Psoas muscle (tissue), 7 donors: ENCODE measurements at regions not wholly inside any gene's neighbourhood (a gene's known extent, or its start where the extent isn't known, plus 50 kb on each side); places are given as distances from the start of the nearest gene placed in this dataset.

Experiments used
- ATAC-seq, 4 donors: fragments of 200-7000 bp; cut with Tn5 transposase; one replicate each; pipeline ENCODE4 v1.9.1; 2020; ENCODE audit warnings: moderate library complexity in 3 of 4, mild to moderate bottlenecking in 2 of 4
- DNase-seq, 2 donors: peaks; one replicate each; pipeline ENCODE4 v3.0.0-alpha.2; 2020
- H3K27ac ChIP-seq: fragments of 200-600 bp; one replicate; pipeline ENCODE4 v1.8.0; 2022
- H3K27me3 ChIP-seq, 3 donors: fragments of 200-600 bp in 1 of 3; one replicate each; pipeline versions ENCODE4 v1.6.1 to v1.8.0; 2013 to 2022; ENCODE audit warnings: low read length in 2 of 3, mild to moderate bottlenecking in 2 of 3, moderate library complexity in 1 of 3; ENCODE audit not compliant: insufficient read depth in 3 of 3
- H3K36me3 ChIP-seq, 2 donors: fragments of 200-600 bp in 1 of 2; one replicate each; pipeline versions ENCODE4 v1.6.1 to v1.8.0; 2013 to 2022; ENCODE audit warnings: low read depth in 1 of 2, mild to moderate bottlenecking in 1 of 2, moderate library complexity in 1 of 2; ENCODE audit not compliant: insufficient read depth in 1 of 2
- H3K4me1 ChIP-seq: fragments of 200-600 bp; one replicate; pipeline ENCODE4 v1.8.0; 2022
- H3K4me3 ChIP-seq: fragments of 200-600 bp; one replicate; pipeline ENCODE4 v1.8.0; 2022; ENCODE audit warnings: mild to moderate bottlenecking
- H3K9me3 ChIP-seq: fragments of 200-600 bp; one replicate; pipeline ENCODE4 v1.8.0; 2022
- CTCF ChIP-seq: fragments of 200-600 bp; IDR thresholded peaks from one replicate; pipeline ENCODE4 v1.8.0; 2022; ENCODE audit warnings: antibody characterized with exemption
- WGBS, 3 donors: extraction: QIAGEN DNeasy Blood & Tissue Kit; methylation state at CpG; one replicate each; pipeline versions ENCODE4 v1.1.6 to v1.1.7; 2013; 5-methylcytosine and 5-hydroxymethylcytosine counted together
- intact Hi-C, 2 donors: fragments of 100-400 bp; cut with DNase I; formaldehyde crosslinking; loops; one replicate each; pipeline versions ENCODE4 v1.11.0 to v1.14.2; 2022
- donor health status: healthy with polysubstance abuse.
- donor health status: DM: no; HTN: no; CAD: no; lungs with moderate emphysema.
- donor health status: Bipolar disorder and iron deficiency.
- donor health status: healthy.
- donor health status: DM: yes; HTN: yes; CAD: no.
- donor health status: DM: no; HTN: no; CAD: no.
- donor health status: DM: yes; HTN: yes; CAD: no.

DNA sequence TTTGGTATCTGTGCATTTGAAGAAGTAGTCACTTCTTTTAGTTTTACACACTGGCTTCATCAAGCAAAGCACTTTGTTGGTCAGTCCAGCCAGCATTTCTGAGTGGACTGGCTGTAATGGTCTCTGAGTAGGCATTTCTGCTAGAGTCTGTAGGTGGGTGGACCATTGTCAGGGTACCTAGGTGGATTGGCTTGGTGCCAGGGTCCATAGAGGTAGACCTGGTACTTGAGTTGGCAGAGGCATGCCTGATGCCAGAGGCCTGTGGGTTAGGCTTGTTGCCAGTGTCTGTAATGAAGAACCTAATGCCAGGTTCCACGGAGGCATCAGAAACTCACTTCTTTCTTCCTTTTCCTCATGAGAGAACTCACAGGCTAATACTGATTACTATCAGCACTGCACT lies 157.9 kb upstream of the C11orf87 start:
- DNase-seq, result no peak
- H3K4me3 ChIP-seq, result no peak overlapping the region
- no peak overlapping the region for H3K27ac ChIP-seq
- 81 to 92% (median 91%) methylated on average over 1 of the region's 1 CpG for WGBS, 3 donors
- ATAC-seq, result no peak
- no peak for TF ChIP-seq CTCF
- no peaks in the 10 kb centered on the region for H3K36me3 ChIP-seq
- peaks cover 25% of the 10 kb centered on the region for H3K9me3 ChIP-seq
- H3K4me1 ChIP-seq, result no peaks in the 10 kb centered on the region
- intact Hi-C loops, result no loop called here
- no peaks in the 10 kb centered on the region for H3K27me3 ChIP-seq

GRCh38 chr11:109267293-109268095 lies 154.5 kb upstream of the C11orf87 start:
- peaks cover 18% of the 10 kb centered on the region for H3K9me3 ChIP-seq
- no peaks in the 10 kb centered on the region for H3K36me3 ChIP-seq
- WGBS, 3 donors, result 53% methylated on average over 2 of the region's 2 CpGs
- no peak for TF ChIP-seq CTCF
- ATAC-seq (no peak), DNase-seq (no peak)
- no peaks in the 10 kb centered on the region for H3K4me1 ChIP-seq
- no peak overlapping the region for H3K27ac ChIP-seq
- no peaks in the 10 kb centered on the region for H3K27me3 ChIP-seq
- intact Hi-C loops, result no loop called here
- no peak overlapping the region for H3K4me3 ChIP-seq

DNA sequence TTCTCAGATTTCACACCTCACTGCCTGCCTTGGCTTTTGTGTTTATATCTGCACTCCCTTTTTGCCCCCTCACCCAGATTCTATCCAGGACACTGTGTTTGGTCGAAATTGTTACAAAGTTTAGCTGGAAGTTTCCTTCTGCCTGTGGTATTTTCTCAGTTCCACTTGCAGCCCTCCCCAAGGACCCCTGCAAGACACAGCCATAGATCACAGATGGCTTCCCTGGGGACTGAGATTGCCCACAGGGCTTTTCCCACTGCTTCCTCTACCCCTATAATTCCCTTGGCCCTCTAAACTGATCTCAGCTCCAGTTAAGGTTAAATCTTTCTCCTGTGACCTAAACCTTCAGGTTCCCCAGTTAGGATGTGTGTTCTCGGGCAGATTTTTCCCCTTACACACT lies 146.1 kb upstream of the C11orf87 start:
- ATAC-seq (no peak), DNase-seq (no peak)
- no peak overlapping the region for H3K27ac ChIP-seq
- TF ChIP-seq CTCF, result no peak
- no peaks in the 10 kb centered on the region for H3K27me3 ChIP-seq
- intact Hi-C loops, result no loop called here
- 58 to 63% (median 58%) methylated on average over 2 of the region's 2 CpGs for whole genome bisulfite sequencing, 3 donors
- H3K4me3 ChIP-seq, result no peak overlapping the region
- no peaks in the 10 kb centered on the region for H3K36me3 ChIP-seq
- no peaks in the 10 kb centered on the region for H3K4me1 ChIP-seq
- peaks cover 3% of the 10 kb centered on the region for H3K9me3 ChIP-seq

GRCh38 chr11:109285465-109285864 lies 136.5 kb upstream of the C11orf87 start:
- Histone ChIP-seq H3K4me3 (no peak overlapping the region), H3K9me3 (no peaks in the 10 kb centered on the region), H3K27me3 (no peaks in the 10 kb centered on the region), H3K36me3 (no peaks in the 10 kb centered on the region), H3K27ac (no peak overlapping the region), H3K4me1 (peaks cover 2% of the 10 kb centered on the region)
- intact Hi-C loops, result no loop called here
- DNase-seq, result no peak
- no peak for ATAC-seq
- 22 to 56% (median 31%) methylated on average over 2 of the region's 2 CpGs for WGBS, 3 donors
- TF ChIP-seq CTCF, result no peak

- ATAC-seq, result no peak
- intact Hi-C loops, result no loop called here
- H3K27ac ChIP-seq, result no peak overlapping the region
- DNase-seq, result no peak
- TF ChIP-seq CTCF, result no peak
- H3K36me3 ChIP-seq, result no peaks in the 10 kb centered on the region
- H3K4me1 ChIP-seq, result no peaks in the 10 kb centered on the region
- 84 to 97% (median 92%) methylated on average over 2 of the region's 2 CpGs for WGBS, 3 donors
- no peaks in the 10 kb centered on the region for H3K27me3 ChIP-seq
- H3K9me3 ChIP-seq, result no peaks in the 10 kb centered on the region
- H3K4me3 ChIP-seq, result no peak overlapping the region
Measured at GRCh38 chr11:109291553-109291952, 130.4 kb upstream of the C11orf87 start.
